CD4-positive, alpha-beta T cell (primary cell): ENCODE measurements at regions not wholly inside any gene's neighbourhood (a gene's known extent, or its start where the extent isn't known, plus 50 kb on each side); places are given as distances from the start of the nearest gene placed in this dataset.

Experiments used
- ATAC-seq: fragments of 200-7000 bp; cut with Tn5 transposase; one replicate; pipeline ENCODE4 v1.10.0; 2022; ENCODE audit warnings: mild to moderate bottlenecking; ENCODE audit not compliant: poor library complexity
- CTCF ChIA-PET: fragments of 350-600 bp; sonication (Branson Sonifier 250); formaldehyde crosslinking; loops from one replicate; lab custom pipeline; 2021; ENCODE audit warnings: antibody characterized with exemption, inconsistent platforms; lab: Charles Lee
- POLR2A ChIA-PET: fragments of 350-600 bp; sonication (Branson Sonifier 250); formaldehyde crosslinking; loops from one replicate; lab custom pipeline; 2021; ENCODE audit warnings: antibody characterized with exemption, inconsistent platforms; lab: Charles Lee
- DNase-seq, 14 experiments: peaks; one replicate each; pipeline ENCODE4 v3.0.0-alpha.2; 2013 to 2020; ENCODE audit warnings: mixed read lengths in 2 of 14
- H3K27ac ChIP-seq, 2 donors: one replicate each; pipeline versions ENCODE4 v1.5.1 to v1.7.0; 2013; ENCODE audit warnings: low read length in 2 of 2, low read depth in 1 of 2, mild to moderate bottlenecking in 1 of 2
- H3K27me3 ChIP-seq, 2 experiments: 1 replicate in 1 of 2; 2 replicates in 1 of 2; pipeline versions ENCODE4 v1.6.1 to v1.7.0; 2013; ENCODE audit warnings: low read length in 2 of 2, control low read depth in 1 of 2, mild to moderate bottlenecking in 1 of 2, moderate library complexity in 1 of 2; ENCODE audit not compliant: insufficient read depth in 2 of 2, control insufficient read depth in 1 of 2
- H3K36me3 ChIP-seq: one replicate; pipeline ENCODE4 v1.6.1; 2013; ENCODE audit warnings: low read length, control low read depth; ENCODE audit not compliant: insufficient read depth
- H3K4me1 ChIP-seq: one replicate; pipeline ENCODE4 v1.6.1; 2013; ENCODE audit warnings: low read length, control low read depth; ENCODE audit not compliant: insufficient read depth
- H3K4me3 ChIP-seq: one replicate; pipeline ENCODE4 v1.5.1; 2013; ENCODE audit warnings: mild to moderate bottlenecking, low read length, moderate library complexity
- H3K9me3 ChIP-seq, 2 experiments: 1 replicate in 1 of 2; 2 replicates in 1 of 2; pipeline versions ENCODE4 v1.6.1 to v1.7.0; 2013; ENCODE audit warnings: low read length in 2 of 2, mild to moderate bottlenecking in 2 of 2, control low read depth in 1 of 2, moderate library complexity in 1 of 2; ENCODE audit not compliant: control insufficient read depth in 1 of 2, insufficient read depth in 1 of 2
- H3K27ac Mint-ChIP-seq: one replicate; pipeline ENCODE4 v1.8.0; 2020; ENCODE audit warnings: mixed read lengths
- H3K27me3 Mint-ChIP-seq: one replicate; pipeline ENCODE4 v1.8.0; 2021; ENCODE audit warnings: mixed read lengths
- H3K36me3 Mint-ChIP-seq: one replicate; pipeline ENCODE4 v1.8.0; 2021; ENCODE audit warnings: low read depth, mixed read lengths
- H3K4me1 Mint-ChIP-seq: one replicate; pipeline ENCODE4 v1.8.0; 2021; ENCODE audit warnings: low read depth, mixed read lengths
- H3K4me3 Mint-ChIP-seq: one replicate; pipeline ENCODE4 v1.8.0; 2020; ENCODE audit warnings: mild to moderate bottlenecking, mixed read lengths
- H3K9me3 Mint-ChIP-seq: one replicate; pipeline ENCODE4 v1.8.0; 2020; ENCODE audit warnings: mixed read lengths
- CTCF ChIP-seq: fragments of 200-600 bp; IDR thresholded peaks from one replicate; pipeline ENCODE4 v1.8.0; 2022; ENCODE audit warnings: antibody characterized with exemption, mild to moderate bottlenecking
- intact Hi-C, 2 experiments: fragments of 100-400 bp; cut with DNase I in 1 of 2; cut with micrococcal nuclease in 1 of 2; formaldehyde crosslinking; loops; one replicate each; pipeline versions ENCODE4 v1.15.1 to v1.9.0; 2023 to 2025; cut with DNase I, micrococcal nuclease

DNA sequence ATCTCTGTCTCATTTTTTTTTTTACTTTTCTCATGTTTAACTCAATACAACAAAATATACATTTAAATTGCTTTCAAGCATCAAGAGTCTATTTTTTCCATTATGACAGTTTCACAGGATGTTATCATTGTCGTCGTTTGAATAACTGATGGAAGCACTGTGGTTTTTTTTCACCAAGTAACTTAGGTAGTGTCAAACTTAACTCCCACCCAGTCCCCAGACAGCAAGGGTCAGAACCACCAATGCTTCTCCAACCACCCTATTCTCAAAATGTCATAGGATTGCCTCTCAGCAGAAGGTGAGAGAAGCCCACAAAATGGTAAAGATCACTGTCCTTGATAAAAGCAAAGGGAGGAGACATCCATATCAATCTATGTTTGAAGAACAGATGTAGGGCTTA is 339.4 kb downstream of the SFMBT2 start:
- Histone ChIP-seq H3K9me3 (no peaks in the 10 kb centered on the region), H3K4me1 (no peaks in the 10 kb centered on the region), H3K36me3 (no peaks in the 10 kb centered on the region), H3K4me3 (no peak overlapping the region), H3K27me3 (no peaks in the 10 kb centered on the region), H3K27ac (no peak overlapping the region)
- no peaks in the 10 kb centered on the region for H3K9me3 Mint-ChIP-seq
- no peak for ATAC-seq
- H3K4me3 Mint-ChIP-seq, result no peak overlapping the region
- TF ChIP-seq CTCF, result no peak
- no peaks in the 10 kb centered on the region for H3K36me3 Mint-ChIP-seq
- intact Hi-C loops, result no loop called here
- peak in 1 of 14 experiments; percentile 6 for DNase-seq
- peaks cover 25% of the 10 kb centered on the region for H3K27me3 Mint-ChIP-seq
- POLR2A ChIA-PET, result no interaction called here
- CTCF ChIA-PET, result no interaction called here
- no peak overlapping the region for H3K27ac Mint-ChIP-seq
- H3K4me1 Mint-ChIP-seq, result no peaks in the 10 kb centered on the region

DNA sequence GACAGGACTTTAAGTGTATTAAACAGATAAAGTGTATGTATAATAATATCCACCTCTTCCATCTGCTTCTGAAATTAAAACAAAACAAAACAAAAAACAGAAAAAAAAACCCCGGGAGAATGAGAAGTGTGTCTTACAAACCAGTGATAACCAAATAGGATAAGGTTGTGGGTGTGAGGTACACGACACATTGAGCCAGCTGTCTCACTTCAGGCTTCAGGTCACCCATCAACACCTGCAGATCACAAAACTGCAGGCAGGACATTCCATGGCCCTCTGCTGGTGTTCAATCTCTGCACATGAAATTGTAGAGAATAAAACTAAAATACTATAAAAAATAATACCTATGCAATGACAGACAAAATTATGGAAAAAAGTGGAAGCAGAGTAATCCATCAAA is 339.9 kb downstream of the SFMBT2 start:
- no peak overlapping the region for H3K4me3 Mint-ChIP-seq
- H3K27ac ChIP-seq, result no peak overlapping the region
- no peaks in the 10 kb centered on the region for H3K9me3 ChIP-seq
- H3K4me1 ChIP-seq, result no peaks in the 10 kb centered on the region
- ChIA-PET POLR2A (no interaction called here), CTCF (no interaction called here)
- peak in 2 of 14 experiments; percentile 3 to 10 for DNase-seq
- H3K36me3 ChIP-seq, result no peaks in the 10 kb centered on the region
- peaks cover 22% of the 10 kb centered on the region for H3K27me3 Mint-ChIP-seq
- H3K27ac Mint-ChIP-seq, result no peak overlapping the region
- H3K36me3 Mint-ChIP-seq, result no peaks in the 10 kb centered on the region
- intact Hi-C loops, result no loop called here
- no peaks in the 10 kb centered on the region for H3K27me3 ChIP-seq
- no peak for TF ChIP-seq CTCF
- no peak for ATAC-seq
- no peaks in the 10 kb centered on the region for H3K4me1 Mint-ChIP-seq
- H3K9me3 Mint-ChIP-seq, result no peaks in the 10 kb centered on the region
- H3K4me3 ChIP-seq, result no peak overlapping the region

- Histone ChIP-seq H3K27me3 (no peaks in the 10 kb centered on the region), H3K4me1 (no peaks in the 10 kb centered on the region), H3K27ac (no peak overlapping the region), H3K4me3 (no peak overlapping the region), H3K36me3 (no peaks in the 10 kb centered on the region), H3K9me3 (no peaks in the 10 kb centered on the region)
- ATAC-seq (no peak), DNase-seq (no peak)
- H3K4me1 Mint-ChIP-seq, result no peaks in the 10 kb centered on the region
- no peak for TF ChIP-seq CTCF
- no peaks in the 10 kb centered on the region for H3K36me3 Mint-ChIP-seq
- no peak overlapping the region for H3K4me3 Mint-ChIP-seq
- ChIA-PET POLR2A (no interaction called here), CTCF (no interaction called here)
- intact Hi-C loops, result no loop called here
- H3K9me3 Mint-ChIP-seq, result no peaks in the 10 kb centered on the region
- H3K27ac Mint-ChIP-seq, result no peak overlapping the region
- H3K27me3 Mint-ChIP-seq, result peaks cover 14% of the 10 kb centered on the region
Observed at GRCh38 chr10:7069706-7070105, 341.1 kb downstream of the SFMBT2 start.
